Stimulated activated CD4-positive, alpha-beta T cell treated with anti-CD3 and anti-CD28 coated beads, Interleukin-1b, Interleukin-23, amount 100 ng/mL, for 4 hours (primary cell): ENCODE measurements at regions not wholly inside any gene's neighbourhood (a gene's known extent, or its start where the extent isn't known, plus 50 kb on each side); places are given as distances from the start of the nearest gene placed in this dataset.

ENCODE experiments used
- DNase-seq, 2 donors: peaks; one replicate each; pipeline ENCODE4 v3.0.0-alpha.2; 2020; ENCODE audit warnings: low read depth in 2 of 2

GRCh38 chr2:120828829-120829632 lies 93.4 kb downstream of the GLI2 start:
- DNase-seq = no peak

- no peak for DNase-seq
These were observed 94.0 kb downstream of the GLI2 start for GRCh38 chr2:120829633-120830025.

- no peak for DNase-seq
These were observed 94.6 kb downstream of the GLI2 start for GRCh38 chr2:120830096-120830830.

- DNase-seq = no peak
These were observed 95.4 kb downstream of the GLI2 start for GRCh38 chr2:120831086-120831485.

GRCh38 chr2:120831891-120832290 lies 96.2 kb downstream of the GLI2 start:
- DNase-seq = no peak

GRCh38 chr2:120832296-120833070 lies 96.8 kb downstream of the GLI2 start:
- DNase-seq = no peak

GRCh38 chr2:120833127-120833675 lies 97.5 kb downstream of the GLI2 start:
- no peak for DNase-seq

DNA sequence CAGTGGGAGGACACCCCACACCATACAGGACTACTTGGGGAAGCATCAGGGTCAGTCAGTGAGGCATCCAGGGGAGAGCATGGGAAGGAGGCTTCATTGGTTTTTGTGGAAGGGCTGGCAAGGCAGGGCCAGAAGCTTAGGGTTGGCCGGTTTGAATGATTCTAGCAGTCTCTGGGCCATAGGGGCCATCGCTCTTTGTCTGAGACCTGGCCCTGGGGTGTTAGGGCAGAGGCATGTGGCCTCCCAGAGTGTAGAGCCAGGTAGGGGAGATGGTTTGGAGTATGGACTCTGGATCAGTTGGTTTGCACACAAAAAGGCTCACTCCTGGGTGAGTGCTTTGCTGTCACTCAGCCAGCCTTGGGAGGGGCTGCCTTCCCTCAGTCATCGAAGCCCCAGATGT lies 98.5 kb downstream of the GLI2 start:
- no peak for DNase-seq

GRCh38 chr2:120836281-120836680 lies 100.6 kb downstream of the GLI2 start:
- no peak for DNase-seq

GRCh38 chr2:120840795-120841487 lies 105.3 kb downstream of the GLI2 start:
- DNase-seq = no peak

DNA sequence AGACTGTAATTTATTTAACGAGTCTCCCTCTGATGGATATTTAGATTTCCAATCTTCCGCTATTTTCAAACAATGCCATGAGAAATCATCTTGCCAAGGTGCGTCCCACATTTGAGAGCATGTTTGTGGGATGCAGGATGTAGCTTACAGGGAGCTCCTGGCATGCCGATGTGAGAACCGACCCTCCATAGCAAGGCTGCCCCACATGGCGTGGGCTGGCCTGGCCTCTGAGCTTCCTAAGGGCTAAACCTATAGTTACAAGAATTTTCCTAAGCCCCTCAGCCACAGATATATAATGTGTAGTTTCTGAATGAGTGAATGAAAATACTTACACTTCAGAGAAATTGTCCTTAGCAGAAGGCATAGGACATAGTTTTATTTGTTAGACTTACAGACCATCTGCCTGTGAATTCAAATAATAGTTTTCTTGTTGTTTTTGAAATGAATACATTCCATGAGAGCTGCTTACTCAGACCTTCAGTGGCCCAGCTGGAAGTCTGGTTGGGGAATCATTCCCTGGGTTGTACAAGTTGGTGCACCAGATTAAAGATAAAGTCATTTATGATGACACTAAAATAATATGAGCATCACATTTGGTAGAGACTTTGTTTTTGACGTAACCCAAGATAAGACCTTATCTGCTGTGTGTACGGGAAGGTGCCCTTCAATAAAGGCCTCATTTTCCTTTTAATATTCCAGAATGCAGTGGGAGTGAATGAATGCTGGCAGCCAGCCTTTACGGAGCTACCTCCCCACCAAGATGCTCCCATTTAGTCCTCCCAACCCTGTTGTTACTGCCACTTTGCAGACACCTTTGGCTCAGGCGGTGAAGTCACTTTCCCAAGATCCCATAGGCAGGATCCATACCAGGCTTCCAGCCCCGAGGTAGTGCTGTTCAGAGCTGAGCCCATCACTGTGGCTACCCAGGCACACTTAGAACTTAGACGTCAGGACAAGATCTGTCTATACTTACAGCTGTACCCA lies 107.1 kb downstream of the GLI2 start:
- DNase-seq = no peak

DNA sequence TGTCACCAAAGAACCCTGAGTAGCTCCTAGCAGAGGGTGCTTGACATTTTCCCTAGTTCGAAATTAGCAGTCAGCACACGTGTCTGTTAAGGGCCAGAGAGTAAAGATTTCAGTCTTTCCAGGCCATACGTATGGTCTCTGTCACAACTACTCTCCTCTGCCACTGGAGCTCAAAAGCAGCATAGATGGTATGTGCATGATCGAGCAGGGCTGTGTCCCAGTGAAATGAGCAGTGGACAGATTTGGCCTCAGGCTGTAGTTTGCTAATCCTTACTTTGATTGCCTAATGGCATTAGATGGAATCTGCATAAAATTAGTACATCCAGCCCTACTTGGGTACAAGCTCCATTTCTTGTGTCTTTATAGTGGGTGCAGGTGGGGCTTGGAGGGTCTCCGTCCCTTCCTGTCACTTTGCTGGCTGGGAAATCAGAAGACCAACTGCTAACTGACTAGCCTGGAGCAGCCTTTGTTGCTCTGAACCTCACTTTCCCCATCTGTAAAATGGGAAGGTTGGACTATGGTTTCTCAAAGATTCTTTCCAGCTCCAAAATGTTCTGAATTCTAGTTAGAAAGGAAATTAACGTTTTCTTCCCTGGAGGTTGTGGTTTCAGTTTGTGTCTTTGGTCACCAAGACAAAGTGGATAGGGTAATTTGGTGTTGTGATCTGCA lies 108.5 kb downstream of the GLI2 start:
- DNase-seq = no peak

- DNase-seq = no peak
These were observed 109.6 kb downstream of the GLI2 start for GRCh38 chr2:120845277-120845676.

DNA sequence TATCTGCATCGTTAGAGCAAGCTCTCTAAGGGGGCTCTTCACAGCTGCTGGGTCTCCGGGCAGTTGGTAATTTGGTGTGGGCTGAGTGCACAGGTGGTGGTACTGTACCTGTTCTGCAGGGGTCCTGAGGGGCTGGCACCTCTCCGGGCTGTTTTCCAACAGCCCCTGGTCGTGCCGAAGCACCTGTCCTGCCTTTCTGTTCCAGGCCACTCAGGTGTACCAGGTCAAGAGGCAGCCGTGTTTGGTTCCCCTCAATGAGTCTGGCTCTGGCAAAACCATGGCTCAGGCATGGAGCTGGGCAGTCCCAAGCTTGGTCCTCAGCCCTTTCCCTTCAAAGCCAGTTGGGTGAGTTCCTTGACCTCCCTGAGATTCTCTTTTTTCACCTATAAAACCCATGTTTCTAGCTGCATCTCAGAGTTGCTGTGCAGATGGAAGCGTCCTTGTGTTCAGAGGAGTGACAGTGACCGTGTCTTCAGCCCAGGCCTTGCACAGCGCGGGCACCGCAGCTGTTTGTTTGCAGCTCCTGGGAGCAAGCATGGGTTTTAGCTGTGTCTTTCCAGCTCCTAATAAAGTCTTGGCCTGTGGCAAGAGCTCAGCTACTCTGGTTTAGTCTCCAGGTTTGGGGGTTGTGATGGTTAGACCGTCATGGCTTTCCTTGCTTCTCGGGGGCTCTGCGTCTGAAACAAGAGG lies 110.9 kb downstream of the GLI2 start:
- no peak for DNase-seq

- no peak for DNase-seq
These were observed 112.1 kb downstream of the GLI2 start for GRCh38 chr2:120847700-120848321.

GRCh38 chr2:120849278-120849677 lies 113.6 kb downstream of the GLI2 start:
- DNase-seq = no peak

- DNase-seq = no peak
These were observed 114.9 kb downstream of the GLI2 start for GRCh38 chr2:120850551-120850950.

DNA sequence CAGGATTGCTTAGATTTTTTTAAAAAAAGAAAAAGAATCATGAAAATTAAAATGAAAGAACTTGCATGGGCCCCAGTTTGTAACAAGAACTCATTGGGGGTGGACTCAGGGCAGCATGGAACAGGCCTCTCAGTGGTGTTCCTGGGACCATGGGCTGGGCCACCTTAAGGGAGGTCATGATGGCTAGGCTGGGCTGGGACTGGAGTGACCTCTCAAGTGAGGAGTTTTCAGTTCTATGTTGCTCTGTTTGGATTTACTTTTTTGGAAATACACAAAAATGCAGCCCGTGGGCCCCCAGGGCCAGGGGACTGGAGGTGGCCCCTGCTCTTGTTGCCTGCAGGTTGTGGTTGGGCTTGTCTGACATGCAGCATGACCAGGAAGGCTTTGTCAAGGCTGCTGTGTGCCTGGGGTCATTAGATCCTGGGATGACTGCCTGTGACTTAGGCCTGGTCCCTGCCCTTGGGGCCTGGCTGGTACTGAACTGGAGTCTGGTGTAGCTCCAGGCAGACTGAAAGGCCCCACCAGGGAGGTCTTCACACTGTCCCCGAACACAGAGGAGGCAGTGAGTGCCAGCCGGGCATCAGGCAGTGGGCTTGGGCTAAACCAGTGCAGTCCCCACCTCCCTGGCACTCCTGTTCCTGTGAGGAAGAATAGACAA lies 115.6 kb downstream of the GLI2 start:
- no peak for DNase-seq
